ENCODE measurements at regions not wholly inside any gene's neighbourhood (a gene's known extent, or its start where the extent isn't known, plus 50 kb on each side); places are given as distances from the start of the nearest gene placed in this dataset.

GRCh38 chr9:107153336-107153735, 129.7 kb upstream of the RAD23B start:
- WGBS, 2 experiments (ENCODE audit: extremely low coverage in 1 of 2, insufficient coverage in 1 of 2, insufficient read length in 1 of 2, insufficient replicate concordance in 2 of 2, low coverage in 1 of 2, low lambda C conversion rate in 2 of 2, missing lambda C conversion rate in 1 of 2) = 90% methylated on average over 3 of the region's 3 CpGs; no CpG with 5 or more reads in 1 of the 2 experiments
- POLR2A ChIA-PET (ENCODE audit: partially characterized antibody) = interaction anchor here (1.3 kb wide), 1 partner anchor 8 kb away, joined by 4 read pairs; no protein-coding TSS in a partner anchor
- H3K9me3 ChIP-seq (ENCODE audit: insufficient read depth in 2 of 2, low read depth in 1 of 2, low read length in 1 of 2) = no peaks in the 10 kb centered on the region; a peak in 1 of 4 replicates
- TF ChIP-seq MAX (IDR thresholded peaks at IDR 0.05) = no peak
- TF ChIP-seq CTBP2 (IDR thresholded peaks at IDR 0.05; ENCODE audit: borderline replicate concordance, insufficient read depth, insufficient read length, low read length) = no peak
- TF ChIP-seq KDM5A (IDR thresholded peaks at IDR 0.05; ENCODE audit: low read length) = no peak
- TF ChIP-seq FOSL1 (IDR thresholded peaks at IDR 0.05; ENCODE audit: insufficient read depth, low read depth, low read length) = no peak
- no peak for TF ChIP-seq CBX5 (IDR thresholded peaks at IDR 0.05; ENCODE audit: low read depth, low read length)
- no peak for TF ChIP-seq POLR2AphosphoS5 (IDR thresholded peaks at IDR 0.05; ENCODE audit: low read depth, low read length)
- no peak for TF ChIP-seq SP2 (IDR thresholded peaks at IDR 0.05; ENCODE audit: low read length)
- no peak for TF ChIP-seq RAD21 (IDR thresholded peaks at IDR 0.05 in 1 of 2, conservative IDR thresholded peaks at IDR 0.05 in 1 of 2; ENCODE audit: low read depth in 2 of 2, low read length in 2 of 2)
- TF ChIP-seq GABPA (IDR thresholded peaks at IDR 0.05; ENCODE audit: borderline replicate concordance, insufficient read depth, low read length) = no peak
- TF ChIP-seq TEAD4 (IDR thresholded peaks at IDR 0.05; ENCODE audit: low read depth, low read length) = no peak
- TF ChIP-seq TBP (IDR thresholded peaks at IDR 0.05; ENCODE audit: low read depth, low read length) = no peak
- TF ChIP-seq YY1 (IDR thresholded peaks at IDR 0.05; ENCODE audit: low read depth, low read length) = no peak
- no peak for TF ChIP-seq USF2 (IDR thresholded peaks at IDR 0.05; ENCODE audit: low read length)
- TF ChIP-seq TAF1 (IDR thresholded peaks at IDR 0.05; ENCODE audit: low read depth, low read length) = no peak

More at GRCh38 chr9:107153336-107153735, 129.7 kb upstream of the RAD23B start:
- no peaks in the 10 kb centered on the region for H3K36me3 ChIP-seq (ENCODE audit: control insufficient read depth in 2 of 4, insufficient read depth in 4 of 4, low read length in 3 of 4)
- no peak overlapping the region for H2BK120ac ChIP-seq (replicated peaks; ENCODE audit: low read depth, low read length)
- H4K91ac ChIP-seq (replicated peaks; ENCODE audit: insufficient read length, low read length) = no peak overlapping the region
- H3K23me2 ChIP-seq (ENCODE audit: low read depth, low read length) = no peaks in the 10 kb centered on the region
- H2BK12ac ChIP-seq (ENCODE audit: low read depth, low read length) = no peak overlapping the region
- H3K4me1 ChIP-seq (replicated peaks in 1 of 4; ENCODE audit: control insufficient read depth in 3 of 4, insufficient read depth in 4 of 4, low read length in 3 of 4) = peaks cover 0 to 3% (median 0%) of the 10 kb centered on the region in 4 experiments; a peak in 1 of 7 replicates
- no peak for FAIRE-seq
- H3K9ac ChIP-seq (replicated peaks in 1 of 4; ENCODE audit: extremely low read depth in 1 of 4, low read depth in 3 of 4, low read length in 3 of 4) = no peak overlapping the region
- H4K20me1 ChIP-seq (replicated peaks in 1 of 2; ENCODE audit: control insufficient read depth in 1 of 2, insufficient read depth in 2 of 2, low read length in 2 of 2) = no peaks in the 10 kb centered on the region
- H3K56ac ChIP-seq (replicated peaks; ENCODE audit: insufficient read length, low read depth, low read length) = no peak overlapping the region
- H3K14ac ChIP-seq (ENCODE audit: insufficient read length) = no peak overlapping the region
- no peak overlapping the region for H4K5ac ChIP-seq (ENCODE audit: insufficient read length, low read depth, low read length)
- no peak overlapping the region for H2BK5ac ChIP-seq (ENCODE audit: low read depth, low read length)
- H2BK20ac ChIP-seq (ENCODE audit: low read length) = no peak overlapping the region
- no peak overlapping the region for H3K4me2 ChIP-seq (ENCODE audit: insufficient read depth in 1 of 2, low read depth in 2 of 2, low read length in 2 of 2)
- H3K4ac ChIP-seq (replicated peaks; ENCODE audit: insufficient read length, low read depth, low read length) = no peak overlapping the region
- H2BK15ac ChIP-seq (ENCODE audit: low read length) = no peak overlapping the region
- no peaks in the 10 kb centered on the region for H3K79me2 ChIP-seq (ENCODE audit: control insufficient read depth in 1 of 2, insufficient read depth in 2 of 2, low read length in 2 of 2)
- no peak overlapping the region for H3K27ac ChIP-seq (ENCODE audit: low read depth, low read length)
- CTCF ChIA-PET (ENCODE audit: partially characterized antibody) = interaction anchor here (1.2 to 8.9 kb wide), 2 partner anchors 13 to 22 kb away, joined by 3 to 93 read pairs; no protein-coding TSS in a partner anchor
- H2AFZ ChIP-seq (ENCODE audit: low read length) = no peak overlapping the region
- DNase-seq (ENCODE audit: low read depth in 1 of 2, low spot score in 2 of 2) = no peak
- no peak overlapping the region for H4K8ac ChIP-seq (ENCODE audit: extremely low read depth, insufficient read depth, low read length)
- H3K23ac ChIP-seq (ENCODE audit: insufficient read length) = no peak overlapping the region
- H3K27me3 ChIP-seq (replicated peaks in 1 of 4; ENCODE audit: control insufficient read depth in 3 of 4, extremely low read depth in 1 of 4, insufficient read depth in 3 of 4, low read length in 3 of 4) = peaks cover 0 to 2% (median 0%) of the 10 kb centered on the region in 4 experiments; a peak in 1 of 7 replicates
- no peak overlapping the region for H2AK5ac ChIP-seq (ENCODE audit: low read depth, low read length)
- H3K4me3 ChIP-seq (ENCODE audit: extremely low read depth in 1 of 4, insufficient read depth in 2 of 4, low read depth in 3 of 4, low read length in 4 of 4) = no peak overlapping the region
- H3K79me1 ChIP-seq (ENCODE audit: low read depth, low read length) = no peaks in the 10 kb centered on the region
- no peak overlapping the region for H3K18ac ChIP-seq (ENCODE audit: extremely low read depth, low read length)
